ENCODE measurements at regions not wholly inside any gene's neighbourhood (a gene's known extent, or its start where the extent isn't known, plus 50 kb on each side); places are given as distances from the start of the nearest gene placed in this dataset.

DNA sequence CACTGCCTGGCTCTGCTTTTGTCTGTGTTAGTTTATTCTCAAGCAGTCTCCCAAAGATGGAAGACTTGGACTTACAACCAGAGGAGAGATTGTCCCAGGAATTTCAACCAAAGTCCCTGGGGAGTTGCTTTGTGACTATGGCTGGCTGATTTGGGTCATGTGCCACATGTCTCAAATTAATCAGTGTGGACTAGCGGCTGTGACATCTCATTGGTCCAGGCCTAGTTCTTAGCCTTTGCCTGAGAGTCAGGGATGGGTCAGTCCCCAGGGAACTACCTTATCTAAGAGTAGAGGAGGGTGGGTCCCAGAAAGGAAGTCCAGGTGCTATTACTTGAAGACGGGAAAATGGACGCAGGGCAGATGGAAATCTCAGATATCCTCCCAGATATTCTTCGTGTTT, 217.1 kb downstream of the ACKR3 start:
- TF ChIP-seq, protein P1, sequence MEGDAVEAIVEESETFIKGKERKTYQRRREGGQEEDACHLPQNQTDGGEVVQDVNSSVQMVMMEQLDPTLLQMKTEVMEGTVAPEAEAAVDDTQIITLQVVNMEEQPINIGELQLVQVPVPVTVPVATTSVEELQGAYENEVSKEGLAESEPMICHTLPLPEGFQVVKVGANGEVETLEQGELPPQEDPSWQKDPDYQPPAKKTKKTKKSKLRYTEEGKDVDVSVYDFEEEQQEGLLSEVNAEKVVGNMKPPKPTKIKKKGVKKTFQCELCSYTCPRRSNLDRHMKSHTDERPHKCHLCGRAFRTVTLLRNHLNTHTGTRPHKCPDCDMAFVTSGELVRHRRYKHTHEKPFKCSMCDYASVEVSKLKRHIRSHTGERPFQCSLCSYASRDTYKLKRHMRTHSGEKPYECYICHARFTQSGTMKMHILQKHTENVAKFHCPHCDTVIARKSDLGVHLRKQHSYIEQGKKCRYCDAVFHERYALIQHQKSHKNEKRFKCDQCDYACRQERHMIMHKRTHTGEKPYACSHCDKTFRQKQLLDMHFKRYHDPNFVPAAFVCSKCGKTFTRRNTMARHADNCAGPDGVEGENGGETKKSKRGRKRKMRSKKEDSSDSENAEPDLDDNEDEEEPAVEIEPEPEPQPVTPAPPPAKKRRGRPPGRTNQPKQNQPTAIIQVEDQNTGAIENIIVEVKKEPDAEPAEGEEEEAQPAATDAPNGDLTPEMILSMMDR (IDR thresholded peaks at IDR 0.05), result no peak
- TF ChIP-seq, protein P2, sequence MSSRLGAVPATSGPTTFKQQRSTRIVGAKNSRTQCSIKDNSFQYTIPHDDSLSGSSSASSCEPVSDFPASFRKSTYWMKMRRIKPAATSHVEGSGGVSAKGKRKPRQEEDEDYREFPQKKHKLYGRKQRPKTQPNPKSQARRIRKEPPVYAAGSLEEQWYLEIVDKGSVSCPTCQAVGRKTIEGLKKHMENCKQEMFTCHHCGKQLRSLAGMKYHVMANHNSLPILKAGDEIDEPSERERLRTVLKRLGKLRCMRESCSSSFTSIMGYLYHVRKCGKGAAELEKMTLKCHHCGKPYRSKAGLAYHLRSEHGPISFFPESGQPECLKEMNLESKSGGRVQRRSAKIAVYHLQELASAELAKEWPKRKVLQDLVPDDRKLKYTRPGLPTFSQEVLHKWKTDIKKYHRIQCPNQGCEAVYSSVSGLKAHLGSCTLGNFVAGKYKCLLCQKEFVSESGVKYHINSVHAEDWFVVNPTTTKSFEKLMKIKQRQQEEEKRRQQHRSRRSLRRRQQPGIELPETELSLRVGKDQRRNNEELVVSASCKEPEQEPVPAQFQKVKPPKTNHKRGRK (CRISPR knock-in tag; IDR thresholded peaks at IDR 0.05; ENCODE audit: borderline replicate concordance), result no peak
- no peak for TF ChIP-seq E2F4 (CRISPR knock-in tag; IDR thresholded peaks at IDR 0.05; ENCODE audit: borderline replicate concordance, low read depth)
- TF ChIP-seq USF2 (CRISPR knock-in tag; IDR thresholded peaks at IDR 0.05), result no peak
- TF ChIP-seq TEAD1 (CRISPR knock-in tag; IDR thresholded peaks at IDR 0.05), result no peak
- TF ChIP-seq, protein P3, sequence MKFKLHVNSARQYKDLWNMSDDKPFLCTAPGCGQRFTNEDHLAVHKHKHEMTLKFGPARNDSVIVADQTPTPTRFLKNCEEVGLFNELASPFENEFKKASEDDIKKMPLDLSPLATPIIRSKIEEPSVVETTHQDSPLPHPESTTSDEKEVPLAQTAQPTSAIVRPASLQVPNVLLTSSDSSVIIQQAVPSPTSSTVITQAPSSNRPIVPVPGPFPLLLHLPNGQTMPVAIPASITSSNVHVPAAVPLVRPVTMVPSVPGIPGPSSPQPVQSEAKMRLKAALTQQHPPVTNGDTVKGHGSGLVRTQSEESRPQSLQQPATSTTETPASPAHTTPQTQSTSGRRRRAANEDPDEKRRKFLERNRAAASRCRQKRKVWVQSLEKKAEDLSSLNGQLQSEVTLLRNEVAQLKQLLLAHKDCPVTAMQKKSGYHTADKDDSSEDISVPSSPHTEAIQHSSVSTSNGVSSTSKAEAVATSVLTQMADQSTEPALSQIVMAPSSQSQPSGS (CRISPR knock-in tag; IDR thresholded peaks at IDR 0.05; ENCODE audit: borderline replicate concordance, low read depth), result no peak
- TF ChIP-seq SP1 (CRISPR knock-in tag; conservative IDR thresholded peaks at IDR 0.05), result no peak
- TF ChIP-seq, protein P4, sequence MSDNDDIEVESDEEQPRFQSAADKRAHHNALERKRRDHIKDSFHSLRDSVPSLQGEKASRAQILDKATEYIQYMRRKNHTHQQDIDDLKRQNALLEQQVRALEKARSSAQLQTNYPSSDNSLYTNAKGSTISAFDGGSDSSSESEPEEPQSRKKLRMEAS (CRISPR knock-in tag; IDR thresholded peaks at IDR 0.05), result no peak
- no peak for TF ChIP-seq FOXP1 (CRISPR knock-in tag; IDR thresholded peaks at IDR 0.05; ENCODE audit: borderline replicate concordance)
